NCI-H2171 treated with DMSO at 0.1 percent for 48 hours (cell line): ENCODE measurements at regions not wholly inside any gene's neighbourhood (a gene's known extent, or its start where the extent isn't known, plus 50 kb on each side); places are given as distances from the start of the nearest gene placed in this dataset.
"Not testable (repeated sequence)": the region's sequence is repeated elsewhere in the genome, so short reads cannot be mapped to it uniquely, and the experiment has no call there.

Experiments
- DNase-seq: peaks from one replicate; lab custom pipeline; 2025; lab: John Stamatoyannopoulos, UW

DNA sequence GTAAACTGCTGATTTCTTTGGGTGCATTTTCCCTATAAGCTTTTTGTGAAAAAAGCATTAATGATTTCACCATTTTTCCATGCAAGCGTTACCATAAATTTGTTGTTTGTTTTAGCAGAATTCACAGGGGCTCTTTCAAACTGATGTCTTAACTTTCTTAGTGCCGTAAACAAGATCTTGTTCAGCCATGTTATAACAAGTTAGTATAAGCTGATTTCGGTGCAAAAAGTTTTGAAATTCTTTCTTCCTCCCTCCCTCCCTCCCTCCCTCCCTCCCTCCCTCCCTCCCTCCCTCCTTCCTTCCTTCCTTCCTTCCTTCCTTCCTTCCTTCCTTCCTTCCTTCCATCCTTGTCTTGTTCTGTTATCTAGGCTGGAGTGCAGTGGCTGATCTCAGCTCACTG is 71.7 kb upstream of the CHORDC1 start:
- no peak for DNase-seq

GRCh38 chr11:90294091-90294490 is 71.2 kb upstream of the CHORDC1 start:
- no peak for DNase-seq

GRCh38 chr11:90288212-90288821 is 65.5 kb upstream of the CHORDC1 start:
- peak; percentile 9 for DNase-seq

DNA sequence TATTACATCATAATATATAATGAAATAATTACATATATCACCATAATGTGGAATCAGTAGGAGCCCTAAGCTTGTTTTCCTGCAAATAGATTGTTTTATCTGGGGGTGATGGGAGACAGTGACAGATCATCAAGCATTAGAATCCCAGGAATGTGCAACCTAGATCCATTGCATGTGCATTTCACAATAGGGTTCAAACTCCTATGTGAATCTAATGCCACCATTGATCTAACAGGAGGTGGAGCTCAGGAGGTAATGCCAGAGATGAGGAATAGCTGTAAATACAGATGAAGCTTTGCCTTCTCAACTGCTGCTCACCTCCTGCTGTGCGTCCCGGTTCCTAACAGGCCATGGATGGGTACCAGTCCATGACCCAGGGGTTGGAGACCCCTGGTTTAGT is 63.8 kb upstream of the CHORDC1 start:
- DNase-seq = no peak

GRCh38 chr11:90284171-90284570 is 61.3 kb upstream of the CHORDC1 start:
- DNase-seq = no peak

DNA sequence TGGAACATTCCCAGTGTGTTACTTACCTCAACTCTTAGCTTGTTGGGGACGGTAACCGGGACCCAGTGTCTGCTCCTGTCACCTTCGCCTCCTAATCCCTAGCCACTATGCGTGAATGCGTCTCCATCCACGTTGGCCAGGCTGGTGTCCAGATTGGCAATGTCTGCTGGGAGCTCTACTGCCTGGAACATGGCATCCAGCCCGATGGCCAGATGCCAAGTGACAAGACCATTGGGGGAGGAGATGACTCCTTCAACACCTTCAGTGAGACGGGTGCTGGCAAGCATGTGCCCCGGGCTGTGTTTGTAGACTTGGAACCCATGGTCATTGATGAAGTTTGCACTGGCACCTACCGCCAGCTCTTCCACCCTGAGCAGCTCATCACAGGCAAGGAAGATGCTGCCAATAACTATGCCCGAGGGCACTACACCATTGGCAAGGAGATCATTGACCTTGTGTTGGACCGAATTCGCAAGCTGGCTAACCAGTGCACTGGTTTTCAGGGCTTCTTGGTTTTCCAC is 59.8 kb upstream of the CHORDC1 start:
- DNase-seq = not testable (repeated sequence)

- DNase-seq = no peak
Measured at GRCh38 chr11:90274362-90274761, 51.5 kb upstream of the CHORDC1 start.
